Smooth muscle cell (in vitro differentiated cells): ENCODE measurements at regions not wholly inside any gene's neighbourhood (a gene's known extent, or its start where the extent isn't known, plus 50 kb on each side); places are given as distances from the start of the nearest gene placed in this dataset.

Source experiments
- DNase-seq: peaks from one replicate; lab custom pipeline; 2025; ENCODE audit not compliant: unreplicated experiment; lab: John Stamatoyannopoulos, UW
- H2AFZ ChIP-seq: fragments of 200-600 bp; sonication (generic); 2 replicates; pipeline ENCODE4 v1.6.0; 2016; ENCODE audit warnings: antibody characterized with exemption, low read depth, mild to moderate bottlenecking
- H3F3A ChIP-seq: fragments of 200-600 bp; sonication (generic); 2 replicates; pipeline ENCODE4 v1.6.0; 2017; ENCODE audit warnings: antibody characterized with exemption, low read depth
- H3K27ac ChIP-seq: fragments of 200-600 bp; sonication (generic); 2 replicates; pipeline ENCODE4 v1.5.1; 2016; ENCODE audit warnings: low read depth, mild to moderate bottlenecking
- H3K27me3 ChIP-seq: fragments of 200-600 bp; sonication (generic); 2 replicates; pipeline ENCODE4 v1.6.1; 2016; ENCODE audit warnings: low read depth, mild to moderate bottlenecking
- H3K36me3 ChIP-seq: fragments of 200-600 bp; sonication (generic); 2 replicates; pipeline ENCODE4 v1.5.1; 2016; ENCODE audit warnings: low read depth
- H3K4me1 ChIP-seq: fragments of 200-600 bp; sonication (generic); 2 replicates; pipeline ENCODE4 v1.5.1; 2016; ENCODE audit warnings: low read depth
- H3K4me2 ChIP-seq: fragments of 200-600 bp; sonication (generic); 2 replicates; pipeline ENCODE4 v1.6.0; 2016; ENCODE audit warnings: mild to moderate bottlenecking
- H3K4me3 ChIP-seq: fragments of 200-600 bp; sonication (generic); 2 replicates; pipeline ENCODE4 v1.5.1; 2016; ENCODE audit warnings: mild to moderate bottlenecking
- H3K79me2 ChIP-seq: fragments of 200-600 bp; sonication (generic); 2 replicates; pipeline ENCODE4 v1.6.0; 2016; ENCODE audit warnings: low read depth, mild to moderate bottlenecking
- H3K9ac ChIP-seq: fragments of 200-600 bp; sonication (generic); 2 replicates; pipeline ENCODE4 v1.6.0; 2016; ENCODE audit warnings: low read depth
- H3K9me3 ChIP-seq: fragments of 200-600 bp; sonication (generic); replicated peaks from 2 replicates; pipeline ENCODE4 v1.5.1; 2016; ENCODE audit warnings: low read depth
- H4K20me1 ChIP-seq: fragments of 200-600 bp; sonication (generic); 2 replicates; pipeline ENCODE4 v1.6.0; 2016; ENCODE audit warnings: low read depth
- WGBS: methylation state at CpG from one replicate; pipeline ENCODE4 v1.1.7; 2016; ENCODE audit warnings: low lambda C conversion rate; 5-methylcytosine and 5-hydroxymethylcytosine counted together
- TF ChIP-seq, protein P1 (sequence below): fragments of 200-600 bp; sonication (generic); IDR thresholded peaks from 2 replicates; pipeline ENCODE4 v1.5.1; 2017; ENCODE audit warnings: borderline replicate concordance, mild to moderate bottlenecking, antibody characterized with exemption; ENCODE audit not compliant: insufficient read depth, poor library complexity, severe bottlenecking

DNA sequence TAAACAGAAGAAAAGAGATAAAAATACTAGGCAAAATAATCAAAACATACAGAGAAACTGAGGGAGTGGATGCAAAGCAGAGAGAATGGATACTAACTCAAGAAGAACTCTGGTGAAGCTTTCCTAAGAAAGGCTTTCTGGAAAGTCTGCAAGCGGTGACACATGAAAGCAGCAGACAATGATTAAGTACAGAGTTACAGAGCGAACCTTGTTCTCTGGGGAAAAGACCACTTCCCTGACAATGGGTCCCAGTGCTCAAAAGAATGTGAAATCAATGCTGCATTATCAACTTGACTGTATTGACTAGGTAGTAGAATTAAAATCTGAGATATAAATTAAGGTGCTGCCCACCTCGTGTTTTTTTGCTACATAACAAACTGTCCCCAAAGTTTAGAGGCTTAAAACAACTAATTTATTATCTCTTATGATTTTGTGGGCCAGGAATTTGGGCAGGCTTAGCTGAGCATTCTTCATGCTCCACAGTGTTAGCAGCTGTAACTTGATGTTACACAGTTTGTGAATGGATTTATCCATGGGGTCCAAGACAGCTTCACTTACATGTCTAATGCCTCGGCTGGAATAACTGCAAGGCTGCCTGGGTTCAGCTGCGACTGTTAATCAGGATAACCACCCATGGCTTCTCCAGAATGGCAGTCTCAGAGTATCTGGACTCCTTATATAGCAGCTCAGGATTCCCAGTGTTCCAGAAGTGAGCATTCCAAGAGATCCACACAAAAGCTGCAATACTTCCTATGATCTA, 106.9 kb upstream of the INPP4B start:
- WGBS = 66% methylated on average over 5 of the region's 5 CpGs
- Histone ChIP-seq H2AFZ (no peak overlapping the region), H3K4me2 (no peak overlapping the region), H3K4me3 (no peak overlapping the region), H3K36me3 (no peaks in the 10 kb centered on the region), H3K9ac (no peak overlapping the region), H3F3A (no peaks in the 10 kb centered on the region), H4K20me1 (no peaks in the 10 kb centered on the region), H3K9me3 (no peaks in the 10 kb centered on the region), H3K27ac (no peak overlapping the region), H3K4me1 (no peaks in the 10 kb centered on the region), H3K27me3 (no peaks in the 10 kb centered on the region), H3K79me2 (no peaks in the 10 kb centered on the region)
- TF ChIP-seq, protein P1, sequence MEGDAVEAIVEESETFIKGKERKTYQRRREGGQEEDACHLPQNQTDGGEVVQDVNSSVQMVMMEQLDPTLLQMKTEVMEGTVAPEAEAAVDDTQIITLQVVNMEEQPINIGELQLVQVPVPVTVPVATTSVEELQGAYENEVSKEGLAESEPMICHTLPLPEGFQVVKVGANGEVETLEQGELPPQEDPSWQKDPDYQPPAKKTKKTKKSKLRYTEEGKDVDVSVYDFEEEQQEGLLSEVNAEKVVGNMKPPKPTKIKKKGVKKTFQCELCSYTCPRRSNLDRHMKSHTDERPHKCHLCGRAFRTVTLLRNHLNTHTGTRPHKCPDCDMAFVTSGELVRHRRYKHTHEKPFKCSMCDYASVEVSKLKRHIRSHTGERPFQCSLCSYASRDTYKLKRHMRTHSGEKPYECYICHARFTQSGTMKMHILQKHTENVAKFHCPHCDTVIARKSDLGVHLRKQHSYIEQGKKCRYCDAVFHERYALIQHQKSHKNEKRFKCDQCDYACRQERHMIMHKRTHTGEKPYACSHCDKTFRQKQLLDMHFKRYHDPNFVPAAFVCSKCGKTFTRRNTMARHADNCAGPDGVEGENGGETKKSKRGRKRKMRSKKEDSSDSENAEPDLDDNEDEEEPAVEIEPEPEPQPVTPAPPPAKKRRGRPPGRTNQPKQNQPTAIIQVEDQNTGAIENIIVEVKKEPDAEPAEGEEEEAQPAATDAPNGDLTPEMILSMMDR = no peak
- no peak for DNase-seq

DNA sequence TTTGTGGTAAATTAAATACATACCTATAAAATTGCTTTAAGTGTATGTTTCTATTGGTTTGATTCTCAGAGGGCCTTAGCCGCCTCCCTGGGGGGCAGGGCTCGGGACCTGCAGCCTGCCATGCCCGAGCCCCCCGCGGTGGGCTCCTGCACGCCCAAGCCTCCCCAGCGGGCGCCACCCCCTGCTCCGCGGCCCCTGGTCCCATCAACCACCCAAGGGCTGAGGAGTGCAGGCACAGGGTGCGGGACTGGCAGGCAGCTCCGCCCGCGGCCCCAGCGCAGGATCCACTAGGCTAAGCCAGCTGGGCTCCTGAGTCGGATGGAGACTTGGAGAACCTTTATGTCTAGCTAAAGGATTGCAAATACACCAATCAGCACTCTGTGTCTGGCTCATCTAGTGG, 108.3 kb upstream of the INPP4B start:
- Histone ChIP-seq H3F3A (no peaks in the 10 kb centered on the region), H4K20me1 (no peaks in the 10 kb centered on the region), H3K79me2 (no peaks in the 10 kb centered on the region), H3K36me3 (no peaks in the 10 kb centered on the region), H3K4me1 (no peaks in the 10 kb centered on the region), H3K9me3 (no peaks in the 10 kb centered on the region), H3K27ac (no peak overlapping the region), H3K27me3 (no peaks in the 10 kb centered on the region), H3K9ac (no peak overlapping the region), H3K4me3 (no peak overlapping the region), H3K4me2 (no peak overlapping the region), H2AFZ (no peak overlapping the region)
- WGBS = 98% methylated on average over 16 of the region's 16 CpGs
- DNase-seq = no peak
- TF ChIP-seq, protein P1 = no peak

DNA sequence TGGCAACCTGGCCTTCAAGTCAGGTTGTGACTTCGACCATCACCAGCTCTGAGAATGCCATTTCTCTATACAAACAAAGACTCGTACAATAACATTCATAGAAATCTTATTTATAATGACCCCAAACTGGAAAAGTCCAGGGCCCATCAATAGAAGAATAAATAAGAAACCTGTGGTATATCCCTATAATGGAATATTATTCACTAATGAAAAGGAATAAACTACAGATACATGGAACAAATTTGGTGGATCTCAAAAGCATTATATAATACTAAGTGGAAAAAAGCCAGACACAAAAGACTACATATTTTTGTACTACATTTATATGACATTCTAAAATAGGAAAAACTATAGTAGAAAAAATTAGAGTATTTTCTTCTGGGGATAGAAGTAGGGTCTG, 109.4 kb upstream of the INPP4B start:
- Histone ChIP-seq H3K4me2 (no peak overlapping the region), H2AFZ (no peak overlapping the region), H4K20me1 (no peaks in the 10 kb centered on the region), H3K9me3 (no peaks in the 10 kb centered on the region), H3K36me3 (no peaks in the 10 kb centered on the region), H3K27me3 (no peaks in the 10 kb centered on the region), H3K27ac (no peak overlapping the region), H3K9ac (no peak overlapping the region), H3K79me2 (no peaks in the 10 kb centered on the region), H3F3A (no peaks in the 10 kb centered on the region), H3K4me1 (no peaks in the 10 kb centered on the region), H3K4me3 (no peak overlapping the region)
- TF ChIP-seq, protein P1 = no peak
- 93% methylated on average over 2 of the region's 2 CpGs for WGBS
- DNase-seq = no peak

DNA sequence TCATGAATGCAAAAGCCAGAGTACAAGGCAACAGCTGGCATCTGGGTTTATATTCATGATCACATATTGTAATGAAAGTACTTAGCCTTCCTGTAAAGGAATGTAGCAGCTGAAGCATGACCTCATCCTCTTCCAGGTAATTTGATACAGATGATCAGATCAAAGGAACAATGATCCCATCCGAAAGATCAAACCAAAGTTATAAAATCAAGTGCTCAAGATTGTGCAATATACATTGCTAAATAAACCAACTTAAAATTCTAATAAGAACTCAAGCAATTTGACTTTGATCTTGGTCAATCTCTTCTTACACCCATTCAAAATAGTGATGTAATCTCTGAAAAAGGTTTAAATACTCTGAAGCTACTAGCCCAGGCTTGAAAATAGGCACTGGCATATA, 113.1 kb upstream of the INPP4B start:
- no peaks in the 10 kb centered on the region for H3K36me3 ChIP-seq
- TF ChIP-seq, protein P1 = no peak
- no peak overlapping the region for H3K9ac ChIP-seq
- WGBS = 89% methylated on average over 1 of the region's 1 CpG
- H3K27ac ChIP-seq = no peak overlapping the region
- H3K4me3 ChIP-seq = no peak overlapping the region
- H4K20me1 ChIP-seq = no peaks in the 10 kb centered on the region
- H3F3A ChIP-seq = no peaks in the 10 kb centered on the region
- DNase-seq = no peak
- no peaks in the 10 kb centered on the region for H3K9me3 ChIP-seq
- no peak overlapping the region for H3K4me2 ChIP-seq
- no peak overlapping the region for H2AFZ ChIP-seq
- H3K4me1 ChIP-seq = no peaks in the 10 kb centered on the region
- no peaks in the 10 kb centered on the region for H3K27me3 ChIP-seq
- no peaks in the 10 kb centered on the region for H3K79me2 ChIP-seq
